Trophoblast cell (in vitro differentiated cells and primary cell): ENCODE measurements at regions not wholly inside any gene's neighbourhood (a gene's known extent, or its start where the extent isn't known, plus 50 kb on each side); places are given as distances from the start of the nearest gene placed in this dataset.

ENCODE experiments used
- DNase-seq, 2 donors: peaks; one replicate each; pipeline ENCODE4 v3.0.0-alpha.2; 2016
- H2AFZ ChIP-seq: 2 replicates; pipeline ENCODE4 v1.6.1; 2013; ENCODE audit warnings: low read length, moderate library complexity, mild to moderate bottlenecking; ENCODE audit not compliant: insufficient read depth, poor library complexity
- H2AK5ac ChIP-seq: 2 replicates; pipeline ENCODE4 v1.6.1; 2013; ENCODE audit warnings: mild to moderate bottlenecking, low read length
- H2BK120ac ChIP-seq: 2 replicates; pipeline ENCODE4 v1.6.1; 2013; ENCODE audit warnings: low read length, mild to moderate bottlenecking, moderate library complexity; ENCODE audit not compliant: insufficient read depth, poor library complexity
- H2BK12ac ChIP-seq: 2 replicates; pipeline ENCODE4 v1.6.1; 2013; ENCODE audit warnings: mild to moderate bottlenecking, low read length, moderate library complexity
- H2BK5ac ChIP-seq: 2 replicates; pipeline ENCODE4 v1.6.1; 2013; ENCODE audit warnings: low read length, low read depth, moderate library complexity, mild to moderate bottlenecking; ENCODE audit not compliant: poor library complexity
- H3K14ac ChIP-seq: 2 replicates; pipeline ENCODE4 v1.6.1; 2013; ENCODE audit warnings: mild to moderate bottlenecking, low read length
- H3K18ac ChIP-seq: 2 replicates; pipeline ENCODE4 v1.6.1; 2013; ENCODE audit warnings: mild to moderate bottlenecking, low read length
- H3K23ac ChIP-seq: 2 replicates; pipeline ENCODE4 v1.6.1; 2013; ENCODE audit warnings: low read length
- H3K27ac ChIP-seq: 2 replicates; pipeline ENCODE4 v1.5.1; 2013; ENCODE audit warnings: low read depth, mild to moderate bottlenecking, inconsistent platforms, low read length, moderate library complexity
- H3K27me3 ChIP-seq: 2 replicates; pipeline ENCODE4 v1.6.1; 2013; ENCODE audit warnings: inconsistent platforms, mild to moderate bottlenecking, low read length, moderate library complexity; ENCODE audit not compliant: insufficient read depth
- H3K36me3 ChIP-seq, 2 experiments: 1 replicate in 1 of 2; 2 replicates in 1 of 2; pipeline ENCODE4 v1.6.1; 2013; ENCODE audit warnings: low read length in 2 of 2, mild to moderate bottlenecking in 2 of 2, moderate library complexity in 1 of 2; ENCODE audit not compliant: insufficient read depth in 2 of 2, control insufficient read depth in 1 of 2
- H3K4ac ChIP-seq: 2 replicates; pipeline ENCODE4 v1.6.1; 2013; ENCODE audit warnings: low read depth, mild to moderate bottlenecking, low read length, moderate library complexity
- H3K4me1 ChIP-seq, 2 experiments: 1 replicate in 1 of 2; 2 replicates in 1 of 2; pipeline ENCODE4 v1.6.1; 2013; ENCODE audit warnings: low read length in 2 of 2, mild to moderate bottlenecking in 2 of 2, moderate library complexity in 1 of 2; ENCODE audit not compliant: insufficient read depth in 2 of 2, control insufficient read depth in 1 of 2
- H3K4me2 ChIP-seq: 2 replicates; pipeline ENCODE4 v1.6.1; 2013; ENCODE audit warnings: inconsistent platforms, mild to moderate bottlenecking, low read length, moderate library complexity
- H3K4me3 ChIP-seq: 2 replicates; pipeline ENCODE4 v1.5.1; 2013; ENCODE audit warnings: mild to moderate bottlenecking, low read depth, low read length, inconsistent platforms
- H3K79me1 ChIP-seq: one replicate; pipeline ENCODE4 v1.6.1; 2013; ENCODE audit warnings: low read length
- H3K79me2 ChIP-seq: 2 replicates; pipeline ENCODE4 v1.6.1; 2013; ENCODE audit warnings: low read length, mild to moderate bottlenecking; ENCODE audit not compliant: control insufficient read depth, insufficient read depth, poor library complexity
- H3K9ac ChIP-seq: 2 replicates; pipeline ENCODE4 v1.6.1; 2013; ENCODE audit warnings: mild to moderate bottlenecking, low read length
- H3K9me3 ChIP-seq: 2 replicates; pipeline ENCODE4 v1.6.1; 2013; ENCODE audit warnings: low read depth, mild to moderate bottlenecking, control low read depth, inconsistent platforms, low read length; ENCODE audit not compliant: insufficient read depth
- H4K12ac ChIP-seq: 2 replicates; pipeline ENCODE4 v1.6.1; 2013; ENCODE audit warnings: low read depth, mild to moderate bottlenecking, low read length, moderate library complexity
- H4K8ac ChIP-seq: 2 replicates; pipeline ENCODE4 v1.6.1; 2013; ENCODE audit warnings: low read depth, mild to moderate bottlenecking, low read length, moderate library complexity
- H4K91ac ChIP-seq: one replicate; pipeline ENCODE4 v1.6.1; 2013; ENCODE audit warnings: low read depth, mild to moderate bottlenecking, low read length, moderate library complexity
- WGBS: extraction: QIAGEN DNeasy Blood & Tissue Kit; methylation state at CpG from one replicate; pipeline ENCODE4 v1.1.7; 2013; ENCODE audit warnings: missing lambda C conversion rate; ENCODE audit not compliant: insufficient read length, insufficient coverage; ENCODE audit errors: extremely low coverage; 5-methylcytosine and 5-hydroxymethylcytosine counted together

GRCh38 chr4:11912886-11913285 is 484.2 kb upstream of the HS3ST1 start:
- no peak overlapping the region for H2BK120ac ChIP-seq
- no peaks in the 10 kb centered on the region for H3K79me1 ChIP-seq
- no peaks in the 10 kb centered on the region for H3K36me3 ChIP-seq
- H2BK5ac ChIP-seq: no peak overlapping the region
- no peaks in the 10 kb centered on the region for H3K4me1 ChIP-seq
- H3K23ac ChIP-seq: no peak overlapping the region
- no peaks in the 10 kb centered on the region for H3K9me3 ChIP-seq
- no peak overlapping the region for H3K4me3 ChIP-seq
- no peaks in the 10 kb centered on the region for H3K27me3 ChIP-seq
- no peak overlapping the region for H3K27ac ChIP-seq
- H2AFZ ChIP-seq: no peak overlapping the region
- no peaks in the 10 kb centered on the region for H3K79me2 ChIP-seq
- H2BK12ac ChIP-seq: no peak overlapping the region
- H4K12ac ChIP-seq: no peak overlapping the region
- H3K14ac ChIP-seq: no peak overlapping the region
- H3K4me2 ChIP-seq: no peak overlapping the region
- no peak overlapping the region for H3K18ac ChIP-seq
- no peak overlapping the region for H3K9ac ChIP-seq
- peak in 1 of 2 donors; percentile 57 for DNase-seq
- H2AK5ac ChIP-seq: no peak overlapping the region
- H4K91ac ChIP-seq: no peak overlapping the region
- no peak overlapping the region for H4K8ac ChIP-seq
- no peak overlapping the region for H3K4ac ChIP-seq

DNA sequence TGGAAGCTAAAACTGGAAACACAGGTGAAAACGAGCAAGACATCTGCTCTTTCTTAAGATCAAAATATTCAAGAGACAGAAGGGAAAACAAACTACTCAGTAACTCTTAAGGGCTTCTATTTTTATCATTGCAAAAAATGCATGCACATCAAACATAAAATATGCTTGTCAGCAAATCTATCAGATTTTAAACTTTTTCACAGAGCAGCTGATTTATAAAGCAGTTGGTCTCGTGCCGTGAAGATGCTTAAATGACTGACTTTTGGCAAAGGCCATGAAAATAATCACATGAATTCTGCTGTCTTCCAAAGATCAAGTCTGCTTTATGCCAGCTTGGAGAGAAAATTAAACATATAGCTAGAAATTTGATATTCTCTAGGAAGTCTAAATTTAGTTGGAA is 482.1 kb upstream of the HS3ST1 start:
- Histone ChIP-seq H3K27me3 (no peaks in the 10 kb centered on the region), H3K4me1 (no peaks in the 10 kb centered on the region), H3K27ac (no peak overlapping the region), H3K4ac (no peak overlapping the region), H3K23ac (no peak overlapping the region), H3K9me3 (no peaks in the 10 kb centered on the region), H2BK12ac (no peak overlapping the region), H4K8ac (no peak overlapping the region), H4K91ac (no peak overlapping the region), H3K79me2 (no peaks in the 10 kb centered on the region), H2AK5ac (no peak overlapping the region), H3K36me3 (no peaks in the 10 kb centered on the region), H2BK120ac (no peak overlapping the region), H2BK5ac (no peak overlapping the region), H3K4me2 (no peak overlapping the region), H3K14ac (no peak overlapping the region), H3K9ac (no peak overlapping the region), H3K18ac (no peak overlapping the region), H3K79me1 (no peaks in the 10 kb centered on the region), H2AFZ (no peak overlapping the region), H4K12ac (no peak overlapping the region), H3K4me3 (no peak overlapping the region)
- WGBS: no CpG with 5 or more reads among the region's 3 CpGs
- no peak for DNase-seq

- H3K9me3 ChIP-seq: no peaks in the 10 kb centered on the region
- no CpG with 5 or more reads among the region's 4 CpGs for WGBS
Observed at GRCh38 chr4:11908712-11909111, 480.0 kb upstream of the HS3ST1 start.

DNA sequence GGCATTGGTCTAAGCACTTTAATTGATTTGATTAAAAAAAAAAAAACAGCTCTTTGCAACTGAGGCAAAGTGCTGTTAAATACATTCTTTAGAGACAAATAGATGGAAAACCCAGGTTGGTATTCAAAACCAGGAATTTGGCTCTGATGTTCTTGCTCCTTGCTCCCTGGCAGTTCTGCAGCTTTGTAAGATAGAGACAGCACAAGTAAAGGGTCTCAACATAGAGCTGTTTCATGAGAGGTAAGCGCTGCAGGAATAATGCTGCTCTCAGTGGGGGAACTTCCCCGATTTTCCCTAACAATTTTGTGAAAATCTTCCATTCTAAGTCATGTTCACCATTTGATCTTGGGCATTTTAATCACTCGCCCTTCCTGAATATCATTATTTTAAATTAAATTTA is 479.5 kb upstream of the HS3ST1 start:
- H3K36me3 ChIP-seq: no peaks in the 10 kb centered on the region
- no peaks in the 10 kb centered on the region for H3K9me3 ChIP-seq
- no peak overlapping the region for H3K4me2 ChIP-seq
- no peak overlapping the region for H4K91ac ChIP-seq
- H4K8ac ChIP-seq: no peak overlapping the region
- no peak overlapping the region for H3K23ac ChIP-seq
- H3K79me2 ChIP-seq: no peaks in the 10 kb centered on the region
- no peak overlapping the region for H3K14ac ChIP-seq
- WGBS: no CpG with 5 or more reads among the region's 3 CpGs
- H3K18ac ChIP-seq: no peak overlapping the region
- H2BK120ac ChIP-seq: no peak overlapping the region
- no peak overlapping the region for H2BK5ac ChIP-seq
- DNase-seq: no peak
- H3K4me1 ChIP-seq: no peaks in the 10 kb centered on the region
- no peaks in the 10 kb centered on the region for H3K79me1 ChIP-seq
- H4K12ac ChIP-seq: no peak overlapping the region
- no peak overlapping the region for H3K4me3 ChIP-seq
- no peaks in the 10 kb centered on the region for H3K27me3 ChIP-seq
- H3K27ac ChIP-seq: no peak overlapping the region
- H3K4ac ChIP-seq: no peak overlapping the region
- no peak overlapping the region for H2AFZ ChIP-seq
- no peak overlapping the region for H3K9ac ChIP-seq
- H2BK12ac ChIP-seq: no peak overlapping the region
- no peak overlapping the region for H2AK5ac ChIP-seq

More at GRCh38 chr4:11908712-11909111, 480.0 kb upstream of the HS3ST1 start:
- Histone ChIP-seq H2BK120ac (no peak overlapping the region), H3K36me3 (no peaks in the 10 kb centered on the region), H3K18ac (no peak overlapping the region), H4K91ac (no peak overlapping the region), H2AFZ (no peak overlapping the region), H3K4me1 (no peaks in the 10 kb centered on the region), H2BK12ac (no peak overlapping the region), H3K27ac (no peak overlapping the region), H3K79me1 (no peaks in the 10 kb centered on the region), H4K8ac (no peak overlapping the region), H2AK5ac (no peak overlapping the region), H3K9ac (no peak overlapping the region), H3K79me2 (no peaks in the 10 kb centered on the region), H2BK5ac (no peak overlapping the region), H3K4ac (no peak overlapping the region), H3K27me3 (no peaks in the 10 kb centered on the region), H3K14ac (no peak overlapping the region), H4K12ac (no peak overlapping the region), H3K4me2 (no peak overlapping the region), H3K23ac (no peak overlapping the region), H3K4me3 (no peak overlapping the region)
- DNase-seq: no peak
